ENCODE measurements at regions not wholly inside any gene's neighbourhood (a gene's known extent, or its start where the extent isn't known, plus 50 kb on each side); places are given as distances from the start of the nearest gene placed in this dataset.

DNA sequence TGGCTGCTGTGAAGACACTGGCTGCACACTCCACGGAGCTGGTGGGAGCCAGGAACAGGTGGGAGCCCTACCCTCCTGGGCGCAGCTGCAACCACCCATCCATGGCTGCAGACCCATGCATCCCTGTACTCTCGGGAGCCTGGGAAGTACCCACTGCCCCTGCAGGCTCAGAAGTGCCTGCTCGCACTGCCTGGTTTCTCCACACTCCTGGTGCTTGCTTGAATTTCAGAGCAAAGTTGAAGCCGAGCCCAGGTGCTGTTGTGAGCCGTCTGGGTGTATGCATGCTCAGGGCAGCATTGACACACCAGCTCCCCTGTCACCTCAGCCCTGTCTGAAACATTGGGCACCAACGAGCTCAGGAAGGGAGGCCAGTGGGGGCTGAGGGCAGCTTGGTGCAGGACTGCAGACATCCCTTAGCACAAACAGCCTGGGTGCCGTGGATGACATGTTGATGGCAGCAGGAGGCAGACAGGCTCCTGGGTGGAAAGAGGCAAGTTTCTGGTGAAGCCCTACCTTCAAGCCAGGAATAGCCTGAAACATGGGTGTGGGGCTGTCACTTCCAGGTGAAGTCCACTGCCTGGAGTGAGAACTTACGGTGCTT, 585.9 kb downstream of the PCDH18 start:
- H3K27ac ChIP-seq (ENCODE audit: low read length) = no peak overlapping the region
- WGBS (ENCODE audit: insufficient coverage) = 82% methylated on average over 9 of the region's 9 CpGs
- H3K4me1 Mint-ChIP-seq = no peaks in the 10 kb centered on the region
- H3K4me1 ChIP-seq (ENCODE audit: control insufficient read depth, insufficient read depth, low read length) = no peaks in the 10 kb centered on the region
- no peaks in the 10 kb centered on the region for H3K36me3 Mint-ChIP-seq
- peaks cover 10 to 11% of the 10 kb centered on the region in 2 donors for H3K9me3 Mint-ChIP-seq
- no peaks in the 10 kb centered on the region for H3K27me3 ChIP-seq (ENCODE audit: control insufficient read depth, insufficient read depth, low read length)
- H3K27me3 Mint-ChIP-seq (ENCODE audit: low read depth in 2 of 2) = no peaks in the 10 kb centered on the region
- no peak overlapping the region for H3K4me3 ChIP-seq (ENCODE audit: low read length)
- intact Hi-C loops (cut with micrococcal nuclease) = no loop called here
- TF ChIP-seq, protein P1, sequence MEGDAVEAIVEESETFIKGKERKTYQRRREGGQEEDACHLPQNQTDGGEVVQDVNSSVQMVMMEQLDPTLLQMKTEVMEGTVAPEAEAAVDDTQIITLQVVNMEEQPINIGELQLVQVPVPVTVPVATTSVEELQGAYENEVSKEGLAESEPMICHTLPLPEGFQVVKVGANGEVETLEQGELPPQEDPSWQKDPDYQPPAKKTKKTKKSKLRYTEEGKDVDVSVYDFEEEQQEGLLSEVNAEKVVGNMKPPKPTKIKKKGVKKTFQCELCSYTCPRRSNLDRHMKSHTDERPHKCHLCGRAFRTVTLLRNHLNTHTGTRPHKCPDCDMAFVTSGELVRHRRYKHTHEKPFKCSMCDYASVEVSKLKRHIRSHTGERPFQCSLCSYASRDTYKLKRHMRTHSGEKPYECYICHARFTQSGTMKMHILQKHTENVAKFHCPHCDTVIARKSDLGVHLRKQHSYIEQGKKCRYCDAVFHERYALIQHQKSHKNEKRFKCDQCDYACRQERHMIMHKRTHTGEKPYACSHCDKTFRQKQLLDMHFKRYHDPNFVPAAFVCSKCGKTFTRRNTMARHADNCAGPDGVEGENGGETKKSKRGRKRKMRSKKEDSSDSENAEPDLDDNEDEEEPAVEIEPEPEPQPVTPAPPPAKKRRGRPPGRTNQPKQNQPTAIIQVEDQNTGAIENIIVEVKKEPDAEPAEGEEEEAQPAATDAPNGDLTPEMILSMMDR (IDR thresholded peaks at IDR 0.05) = no peak
- DNase-seq (no peak), ATAC-seq (no peak)
- H3K9me3 ChIP-seq (ENCODE audit: control insufficient read depth, insufficient read depth, low read length) = peaks cover 5% of the 10 kb centered on the region
- no peak overlapping the region for H3K27ac Mint-ChIP-seq
- H3K36me3 ChIP-seq (ENCODE audit: control insufficient read depth, insufficient read depth, low read length) = no peaks in the 10 kb centered on the region
- no peak overlapping the region for H3K4me3 Mint-ChIP-seq

DNA sequence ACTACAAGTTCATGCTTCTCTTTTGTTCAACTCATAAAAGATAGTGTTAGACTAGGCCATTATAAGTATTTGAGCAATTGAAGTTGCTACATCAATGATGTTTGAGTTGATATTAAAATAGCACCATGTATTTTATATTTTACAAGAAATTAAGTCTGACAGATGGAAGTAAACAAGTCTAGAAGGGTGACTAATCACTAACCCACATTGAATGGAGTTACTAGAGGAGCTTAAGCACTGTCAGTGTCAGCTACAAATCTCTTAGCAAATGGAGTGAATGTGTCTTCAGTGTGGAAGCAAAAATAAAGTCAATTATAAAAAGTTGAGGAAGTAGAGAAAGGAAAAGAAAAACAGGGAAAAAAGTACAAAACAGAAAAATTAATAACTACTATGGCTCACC, 592.5 kb downstream of the PCDH18 start:
- no peaks in the 10 kb centered on the region for H3K27me3 ChIP-seq (ENCODE audit: control insufficient read depth, insufficient read depth, low read length)
- no peak overlapping the region for H3K27ac Mint-ChIP-seq
- H3K27ac ChIP-seq (ENCODE audit: low read length) = no peak overlapping the region
- no peaks in the 10 kb centered on the region for H3K36me3 ChIP-seq (ENCODE audit: control insufficient read depth, insufficient read depth, low read length)
- no peak for ATAC-seq
- no peaks in the 10 kb centered on the region for H3K36me3 Mint-ChIP-seq
- no peak overlapping the region for H3K4me3 Mint-ChIP-seq
- H3K4me3 ChIP-seq (ENCODE audit: low read length) = no peak overlapping the region
- H3K9me3 Mint-ChIP-seq = peaks cover 6 to 8% of the 10 kb centered on the region in 2 donors
- H3K27me3 Mint-ChIP-seq (ENCODE audit: low read depth in 2 of 2) = no peaks in the 10 kb centered on the region
- H3K4me1 Mint-ChIP-seq = no peaks in the 10 kb centered on the region
- H3K9me3 ChIP-seq (ENCODE audit: control insufficient read depth, insufficient read depth, low read length) = no peaks in the 10 kb centered on the region
- H3K4me1 ChIP-seq (ENCODE audit: control insufficient read depth, insufficient read depth, low read length) = no peaks in the 10 kb centered on the region
- intact Hi-C loops (cut with micrococcal nuclease) = no loop called here
- DNase-seq = no peak
- TF ChIP-seq, protein P1 (IDR thresholded peaks at IDR 0.05) = no peak

DNA sequence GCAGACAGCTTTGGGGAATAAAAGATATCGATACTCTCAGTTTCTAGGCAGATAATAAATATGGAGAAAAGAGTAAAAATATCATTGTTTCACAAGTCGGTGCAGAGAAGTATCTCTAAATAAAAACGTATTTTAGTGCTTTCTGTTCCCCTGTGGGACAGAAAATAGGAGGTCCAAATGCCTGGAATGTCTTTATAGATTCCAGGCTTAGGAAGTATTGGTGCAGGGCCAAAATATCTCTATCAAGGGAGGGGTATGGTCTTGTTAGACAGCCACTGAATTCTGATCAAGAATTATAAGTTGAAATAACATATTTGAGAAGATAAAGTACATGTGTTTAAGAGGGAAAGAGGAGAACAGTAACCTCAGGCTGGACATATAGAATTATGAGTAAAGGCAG, 596.4 kb downstream of the PCDH18 start:
- TF ChIP-seq, protein P1 (IDR thresholded peaks at IDR 0.05) = no peak
- 64% methylated on average over 3 of the region's 3 CpGs for WGBS (ENCODE audit: insufficient coverage)
- H3K9me3 Mint-ChIP-seq = peaks cover 8 to 9% of the 10 kb centered on the region in 2 donors

DNA sequence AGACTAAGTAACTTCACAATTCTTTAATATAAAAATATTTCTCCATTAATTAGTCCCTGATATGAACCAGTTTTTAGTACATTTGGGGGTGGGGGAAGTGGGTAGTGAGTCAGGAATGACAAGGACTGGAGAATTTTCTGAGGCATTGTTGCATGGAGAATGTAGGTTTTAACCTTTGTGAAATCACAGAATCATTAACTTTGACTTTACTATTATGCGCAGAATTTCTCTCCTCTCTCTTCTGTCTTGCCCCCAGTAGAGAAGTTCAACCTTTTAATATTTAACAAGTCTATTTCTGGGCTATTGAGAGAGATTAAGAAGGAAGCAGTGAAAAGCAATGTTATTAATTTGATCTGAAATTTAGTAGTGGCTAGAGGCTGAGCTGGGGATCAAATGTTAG, 597.0 kb downstream of the PCDH18 start:
- H3K36me3 ChIP-seq (ENCODE audit: control insufficient read depth, insufficient read depth, low read length) = no peaks in the 10 kb centered on the region
- WGBS (ENCODE audit: insufficient coverage) = no CpG with 5 or more reads among the region's 1 CpG
- no peaks in the 10 kb centered on the region for H3K27me3 ChIP-seq (ENCODE audit: control insufficient read depth, insufficient read depth, low read length)
- peaks cover 8 to 9% of the 10 kb centered on the region in 2 donors for H3K9me3 Mint-ChIP-seq
- no peaks in the 10 kb centered on the region for H3K27me3 Mint-ChIP-seq (ENCODE audit: low read depth in 2 of 2)
- ATAC-seq (no peak), DNase-seq (no peak)
- H3K4me1 ChIP-seq (ENCODE audit: control insufficient read depth, insufficient read depth, low read length) = no peaks in the 10 kb centered on the region
- no peak overlapping the region for H3K4me3 ChIP-seq (ENCODE audit: low read length)
- H3K4me1 Mint-ChIP-seq = no peaks in the 10 kb centered on the region
- H3K36me3 Mint-ChIP-seq = no peaks in the 10 kb centered on the region
- no peaks in the 10 kb centered on the region for H3K9me3 ChIP-seq (ENCODE audit: control insufficient read depth, insufficient read depth, low read length)
- intact Hi-C loops (cut with micrococcal nuclease) = no loop called here
- H3K27ac Mint-ChIP-seq = no peak overlapping the region
- no peak overlapping the region for H3K4me3 Mint-ChIP-seq
- no peak overlapping the region for H3K27ac ChIP-seq (ENCODE audit: low read length)
- TF ChIP-seq, protein P1 (IDR thresholded peaks at IDR 0.05) = no peak

More for the DNA sequence above, 596.4 kb downstream of the PCDH18 start:
- no peaks in the 10 kb centered on the region for H3K9me3 ChIP-seq (ENCODE audit: control insufficient read depth, insufficient read depth, low read length)
- no peak for DNase-seq
- intact Hi-C loops (cut with micrococcal nuclease) = no loop called here
- H3K27ac Mint-ChIP-seq = no peak overlapping the region
- no peaks in the 10 kb centered on the region for H3K27me3 ChIP-seq (ENCODE audit: control insufficient read depth, insufficient read depth, low read length)
- no peaks in the 10 kb centered on the region for H3K4me1 Mint-ChIP-seq
- no peaks in the 10 kb centered on the region for H3K36me3 ChIP-seq (ENCODE audit: control insufficient read depth, insufficient read depth, low read length)
- H3K27me3 Mint-ChIP-seq (ENCODE audit: low read depth in 2 of 2) = no peaks in the 10 kb centered on the region
- no peaks in the 10 kb centered on the region for H3K4me1 ChIP-seq (ENCODE audit: control insufficient read depth, insufficient read depth, low read length)
- no peaks in the 10 kb centered on the region for H3K36me3 Mint-ChIP-seq
- no peak overlapping the region for H3K4me3 Mint-ChIP-seq
- no peak overlapping the region for H3K4me3 ChIP-seq (ENCODE audit: low read length)
- no peak for ATAC-seq
- H3K27ac ChIP-seq (ENCODE audit: low read length) = no peak overlapping the region

All from natural killer cell (primary cell).